B cell (primary cell): ENCODE measurements at regions not wholly inside any gene's neighbourhood (a gene's known extent, or its start where the extent isn't known, plus 50 kb on each side); places are given as distances from the start of the nearest gene placed in this dataset.

Experiments used
- EZH2 ChIP-seq: IDR thresholded peaks from 2 replicates; pipeline ENCODE4 v1.6.1; 2012; ENCODE audit warnings: borderline replicate concordance, low read depth, mild to moderate bottlenecking, moderate library complexity, low read length; ENCODE audit not compliant: insufficient read depth, poor library complexity, severe bottlenecking
- TF ChIP-seq, protein P1 (sequence below): fragments of 200-600 bp; IDR thresholded peaks from one replicate; pipeline ENCODE4 v1.8.0; 2022; ENCODE audit warnings: antibody characterized with exemption, mild to moderate bottlenecking

DNA sequence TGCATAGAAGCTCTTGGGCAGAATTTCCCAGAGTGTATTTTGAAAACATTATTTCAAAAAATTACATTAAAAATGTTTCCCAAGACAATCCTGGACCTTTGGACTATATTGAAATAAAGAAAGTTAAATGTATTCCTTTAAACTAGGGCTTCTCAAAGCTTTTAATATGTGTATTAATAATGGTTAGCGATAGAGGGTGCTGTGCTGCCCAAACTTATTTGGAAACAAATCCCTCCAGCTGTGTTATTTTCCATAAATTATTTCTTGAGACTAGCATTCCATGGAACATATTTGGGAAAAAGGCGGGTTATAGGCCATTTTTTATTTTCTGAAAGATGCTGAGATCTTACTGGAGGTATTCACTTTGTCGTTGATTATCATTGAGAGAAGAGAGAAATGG lies 397.8 kb upstream of the MIS18BP1 start:
- TF ChIP-seq, protein P1, sequence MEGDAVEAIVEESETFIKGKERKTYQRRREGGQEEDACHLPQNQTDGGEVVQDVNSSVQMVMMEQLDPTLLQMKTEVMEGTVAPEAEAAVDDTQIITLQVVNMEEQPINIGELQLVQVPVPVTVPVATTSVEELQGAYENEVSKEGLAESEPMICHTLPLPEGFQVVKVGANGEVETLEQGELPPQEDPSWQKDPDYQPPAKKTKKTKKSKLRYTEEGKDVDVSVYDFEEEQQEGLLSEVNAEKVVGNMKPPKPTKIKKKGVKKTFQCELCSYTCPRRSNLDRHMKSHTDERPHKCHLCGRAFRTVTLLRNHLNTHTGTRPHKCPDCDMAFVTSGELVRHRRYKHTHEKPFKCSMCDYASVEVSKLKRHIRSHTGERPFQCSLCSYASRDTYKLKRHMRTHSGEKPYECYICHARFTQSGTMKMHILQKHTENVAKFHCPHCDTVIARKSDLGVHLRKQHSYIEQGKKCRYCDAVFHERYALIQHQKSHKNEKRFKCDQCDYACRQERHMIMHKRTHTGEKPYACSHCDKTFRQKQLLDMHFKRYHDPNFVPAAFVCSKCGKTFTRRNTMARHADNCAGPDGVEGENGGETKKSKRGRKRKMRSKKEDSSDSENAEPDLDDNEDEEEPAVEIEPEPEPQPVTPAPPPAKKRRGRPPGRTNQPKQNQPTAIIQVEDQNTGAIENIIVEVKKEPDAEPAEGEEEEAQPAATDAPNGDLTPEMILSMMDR, result no peak
- TF ChIP-seq EZH2, result no peak
